Stimulated activated CD8-positive, alpha-beta memory T cell treated with anti-CD3 and anti-CD28 coated beads, Interleukin-7, amount 100 ng/mL, for 4 hours (primary cell): ENCODE measurements at regions not wholly inside any gene's neighbourhood (a gene's known extent, or its start where the extent isn't known, plus 50 kb on each side); places are given as distances from the start of the nearest gene placed in this dataset.

Experiments used
- DNase-seq, 2 donors: peaks; one replicate each; pipeline ENCODE4 v3.0.0-alpha.2; 2020; ENCODE audit warnings: low read depth in 2 of 2

GRCh38 chr13:71087006-71087405, 780.0 kb downstream of the DACH1 start:
- DNase-seq, result no peak

- DNase-seq, result no peak
These were observed 784.4 kb downstream of the DACH1 start for GRCh38 chr13:71082631-71083030.

GRCh38 chr13:71079638-71080037, 787.4 kb downstream of the DACH1 start:
- DNase-seq, result no peak

GRCh38 chr13:71068041-71068440, 799.0 kb downstream of the DACH1 start:
- DNase-seq, result no peak

GRCh38 chr13:71067165-71067815, 799.7 kb downstream of the DACH1 start:
- no peak for DNase-seq

GRCh38 chr13:71056581-71056980, 810.4 kb downstream of the DACH1 start:
- DNase-seq, result no peak

GRCh38 chr13:71055644-71056043, 811.4 kb downstream of the DACH1 start:
- no peak for DNase-seq

- DNase-seq, result no peak
These were observed 812.0 kb downstream of the DACH1 start for GRCh38 chr13:71055047-71055446.

GRCh38 chr13:71054358-71054757, 812.6 kb downstream of the DACH1 start:
- no peak for DNase-seq

GRCh38 chr13:71051573-71051972, 815.4 kb downstream of the DACH1 start:
- DNase-seq, result no peak

GRCh38 chr13:71046360-71047079, 820.5 kb downstream of the DACH1 start:
- no peak for DNase-seq

- no peak for DNase-seq
These were observed 821.9 kb downstream of the DACH1 start for GRCh38 chr13:71045101-71045500.

- DNase-seq, result no peak
These were observed 827.6 kb downstream of the DACH1 start for GRCh38 chr13:71039440-71039839.

- DNase-seq, result no peak
These were observed 833.0 kb downstream of the DACH1 start for GRCh38 chr13:71034018-71034417.

GRCh38 chr13:71033026-71033425, 834.0 kb downstream of the DACH1 start:
- DNase-seq, result no peak

GRCh38 chr13:71030784-71031183, 836.2 kb downstream of the DACH1 start:
- no peak for DNase-seq

GRCh38 chr13:71028884-71029283, 838.1 kb downstream of the DACH1 start:
- DNase-seq, result no peak

- no peak for DNase-seq
These were observed 845.1 kb downstream of the DACH1 start for GRCh38 chr13:71021825-71022422.

GRCh38 chr13:71018995-71019394, 848.0 kb downstream of the DACH1 start:
- DNase-seq, result no peak

GRCh38 chr13:71018544-71018943, 848.5 kb downstream of the DACH1 start:
- DNase-seq, result no peak

GRCh38 chr13:71017607-71018006, 849.4 kb downstream of the DACH1 start:
- no peak for DNase-seq

GRCh38 chr13:71015516-71015915, 851.5 kb downstream of the DACH1 start:
- no peak for DNase-seq

- no peak for DNase-seq
These were observed 852.0 kb downstream of the DACH1 start for GRCh38 chr13:71015021-71015420.
